Prostate gland (tissue), 2 donors: ENCODE measurements at regions not wholly inside any gene's neighbourhood (a gene's known extent, or its start where the extent isn't known, plus 50 kb on each side); places are given as distances from the start of the nearest gene placed in this dataset.

Experiments
- CTCF ChIP-seq, 4 experiments: fragments of 200-600 bp in 2 of 4; fragments of 450-650 bp in 2 of 4; sonication (generic) in 2 of 4; IDR thresholded peaks; 1 replicate in 3 of 4; 2 replicates in 1 of 4; pipeline ENCODE4 v1.5.1; 2016 to 2019; ENCODE audit warnings: antibody characterized with exemption in 4 of 4, mild to moderate bottlenecking in 2 of 4, moderate library complexity in 2 of 4
- POLR2AphosphoS5 ChIP-seq: sonication (generic); formaldehyde crosslinking; IDR thresholded peaks from one replicate; pipeline ENCODE4 v1.6.1; 2017; ENCODE audit warnings: antibody characterized with exemption

- TF ChIP-seq POLR2AphosphoS5 (no peak), CTCF (IDR thresholded peaks at IDR 0.05) (no peak)
Observed at GRCh38 chr10:128286762-128287500, 160.7 kb upstream of the MKI67 start.
